Stomach smooth muscle (tissue), 2 donors: ENCODE measurements at regions not wholly inside any gene's neighbourhood (a gene's known extent, or its start where the extent isn't known, plus 50 kb on each side); places are given as distances from the start of the nearest gene placed in this dataset.

Experiments used
- H3K27ac ChIP-seq: one replicate; pipeline ENCODE4 v1.7.0; 2013; ENCODE audit warnings: mild to moderate bottlenecking, low read length, inconsistent platforms
- H3K27me3 ChIP-seq, 2 donors: one replicate each; pipeline ENCODE4 v1.7.0; 2013; ENCODE audit warnings: low read length in 2 of 2; ENCODE audit not compliant: insufficient read depth in 2 of 2, control insufficient read depth in 1 of 2
- H3K36me3 ChIP-seq, 2 donors: one replicate each; pipeline ENCODE4 v1.7.0; 2013; ENCODE audit warnings: low read length in 2 of 2; ENCODE audit not compliant: control insufficient read depth in 2 of 2, insufficient read depth in 2 of 2
- H3K4me1 ChIP-seq: one replicate; pipeline ENCODE4 v1.7.0; 2013; ENCODE audit warnings: low read length; ENCODE audit not compliant: control insufficient read depth, insufficient read depth
- H3K4me3 ChIP-seq, 2 donors: one replicate each; pipeline ENCODE4 v1.7.0; 2013; ENCODE audit warnings: low read length in 2 of 2
- H3K9ac ChIP-seq, 2 donors: one replicate each; pipeline ENCODE4 v1.7.0; 2013; ENCODE audit warnings: low read length in 2 of 2, mild to moderate bottlenecking in 1 of 2
- H3K9me3 ChIP-seq, 2 donors: one replicate each; pipeline ENCODE4 v1.7.0; 2013; ENCODE audit warnings: low read length in 2 of 2; ENCODE audit not compliant: control insufficient read depth in 2 of 2
- donor health status: healthy.
- donor health status: Pancreatic carcinoma.

GRCh38 chr5:174617910-174618309 is 106.5 kb upstream of the MSX2 start:
- H3K4me3 ChIP-seq, result no peak overlapping the region
- H3K27me3 ChIP-seq, result peaks cover 4 to 9% of the 10 kb centered on the region in 2 donors
- peaks cover 0 to 7% of the 10 kb centered on the region in 2 donors for H3K9me3 ChIP-seq
- H3K9ac ChIP-seq, result no peak overlapping the region
- no peaks in the 10 kb centered on the region for H3K36me3 ChIP-seq
- H3K4me1 ChIP-seq, result no peaks in the 10 kb centered on the region
- H3K27ac ChIP-seq, result no peak overlapping the region

- H3K4me3 ChIP-seq, result no peak overlapping the region
- H3K27me3 ChIP-seq, result peaks cover 4 to 9% of the 10 kb centered on the region in 2 donors
- H3K36me3 ChIP-seq, result no peaks in the 10 kb centered on the region
- H3K27ac ChIP-seq, result no peak overlapping the region
- no peak overlapping the region for H3K9ac ChIP-seq
- H3K4me1 ChIP-seq, result no peaks in the 10 kb centered on the region
- H3K9me3 ChIP-seq, result peaks cover 0 to 7% of the 10 kb centered on the region in 2 donors
Measured at GRCh38 chr5:174618589-174618988, 105.8 kb upstream of the MSX2 start.

- no peak overlapping the region for H3K4me3 ChIP-seq
- H3K27ac ChIP-seq, result no peak overlapping the region
- no peaks in the 10 kb centered on the region for H3K4me1 ChIP-seq
- peaks cover 4 to 11% of the 10 kb centered on the region in 2 donors for H3K27me3 ChIP-seq
- H3K9ac ChIP-seq, result no peak overlapping the region
- no peaks in the 10 kb centered on the region for H3K36me3 ChIP-seq
- H3K9me3 ChIP-seq, result no peaks in the 10 kb centered on the region
Measured at GRCh38 chr5:174622067-174622466, 102.3 kb upstream of the MSX2 start.

- H3K9me3 ChIP-seq, result no peaks in the 10 kb centered on the region
- no peak overlapping the region for H3K4me3 ChIP-seq
- H3K27ac ChIP-seq, result no peak overlapping the region
- H3K36me3 ChIP-seq, result no peaks in the 10 kb centered on the region
- no peaks in the 10 kb centered on the region for H3K4me1 ChIP-seq
- H3K27me3 ChIP-seq, result peaks cover 4 to 8% of the 10 kb centered on the region in 2 donors
- no peak overlapping the region for H3K9ac ChIP-seq
Measured at GRCh38 chr5:174623018-174623417, 101.4 kb upstream of the MSX2 start.

GRCh38 chr5:174623433-174624019 is 100.9 kb upstream of the MSX2 start:
- H3K27ac ChIP-seq, result no peak overlapping the region
- H3K27me3 ChIP-seq, result peaks cover 4 to 8% of the 10 kb centered on the region in 2 donors
- no peaks in the 10 kb centered on the region for H3K4me1 ChIP-seq
- no peak overlapping the region for H3K4me3 ChIP-seq
- no peaks in the 10 kb centered on the region for H3K36me3 ChIP-seq
- no peak overlapping the region for H3K9ac ChIP-seq
- H3K9me3 ChIP-seq, result no peaks in the 10 kb centered on the region

- no peak overlapping the region for H3K9ac ChIP-seq
- no peak overlapping the region for H3K27ac ChIP-seq
- H3K27me3 ChIP-seq, result peaks cover 4 to 8% of the 10 kb centered on the region in 2 donors
- no peaks in the 10 kb centered on the region for H3K36me3 ChIP-seq
- no peaks in the 10 kb centered on the region for H3K4me1 ChIP-seq
- no peak overlapping the region for H3K4me3 ChIP-seq
- no peaks in the 10 kb centered on the region for H3K9me3 ChIP-seq
Measured at GRCh38 chr5:174624733-174625522, 99.5 kb upstream of the MSX2 start.

- H3K27ac ChIP-seq, result no peak overlapping the region
- no peaks in the 10 kb centered on the region for H3K36me3 ChIP-seq
- H3K4me1 ChIP-seq, result no peaks in the 10 kb centered on the region
- H3K9me3 ChIP-seq, result no peaks in the 10 kb centered on the region
- no peak overlapping the region for H3K9ac ChIP-seq
- no peak overlapping the region for H3K4me3 ChIP-seq
- peaks cover 4 to 5% of the 10 kb centered on the region in 2 donors for H3K27me3 ChIP-seq
Measured at GRCh38 chr5:174625591-174626350, 98.6 kb upstream of the MSX2 start.

- no peak overlapping the region for H3K9ac ChIP-seq
- H3K4me1 ChIP-seq, result no peaks in the 10 kb centered on the region
- H3K36me3 ChIP-seq, result no peaks in the 10 kb centered on the region
- H3K27ac ChIP-seq, result no peak overlapping the region
- no peak overlapping the region for H3K4me3 ChIP-seq
- no peaks in the 10 kb centered on the region for H3K9me3 ChIP-seq
- peaks cover 0 to 5% of the 10 kb centered on the region in 2 donors for H3K27me3 ChIP-seq
Measured at GRCh38 chr5:174626369-174626920, 97.9 kb upstream of the MSX2 start.

GRCh38 chr5:174636094-174636493 is 88.3 kb upstream of the MSX2 start:
- Histone ChIP-seq H3K27ac (no peak overlapping the region), H3K36me3 (no peaks in the 10 kb centered on the region), H3K9me3 (no peaks in the 10 kb centered on the region), H3K9ac (no peak overlapping the region), H3K4me3 (no peak overlapping the region), H3K27me3 (no peaks in the 10 kb centered on the region), H3K4me1 (no peaks in the 10 kb centered on the region)

GRCh38 chr5:174642816-174643405 is 81.5 kb upstream of the MSX2 start:
- Histone ChIP-seq H3K27ac (no peak overlapping the region), H3K27me3 (no peaks in the 10 kb centered on the region), H3K9ac (no peak overlapping the region), H3K36me3 (no peaks in the 10 kb centered on the region), H3K9me3 (peaks cover 4 to 17% of the 10 kb centered on the region in 2 donors), H3K4me3 (no peak overlapping the region), H3K4me1 (no peaks in the 10 kb centered on the region)
